HG03095 (cell line): ENCODE measurements at regions not wholly inside any gene's neighbourhood (a gene's known extent, or its start where the extent isn't known, plus 50 kb on each side); places are given as distances from the start of the nearest gene placed in this dataset.

Experiments
- ATAC-seq: cut with Tn5 transposase; IDR thresholded peaks from one replicate; pipeline ENCODE4 v1.9.1; 2021; ENCODE audit warnings: moderate library complexity; ENCODE audit not compliant: unreplicated experiment

- no peak for ATAC-seq
Observed at GRCh38 chr13:76751278-76751677, 134.9 kb downstream of the KCTD12 start.

GRCh38 chr13:76750126-76750525 lies 136.1 kb downstream of the KCTD12 start:
- ATAC-seq, result no peak

- peak; percentile 77 for ATAC-seq
Observed at GRCh38 chr13:76745261-76746200, 140.7 kb downstream of the KCTD12 start.

- ATAC-seq, result no peak
Observed at GRCh38 chr13:76741624-76742023, 144.6 kb downstream of the KCTD12 start.

- ATAC-seq, result no peak
Observed at GRCh38 chr13:76741046-76741445, 145.2 kb downstream of the KCTD12 start.

- ATAC-seq, result no peak
Observed at GRCh38 chr13:76738616-76739015, 147.6 kb downstream of the KCTD12 start.

- no peak for ATAC-seq
Observed at GRCh38 chr13:76737526-76737925, 148.7 kb downstream of the KCTD12 start.

- ATAC-seq, result peak; percentile 71
Observed at GRCh38 chr13:76735641-76736040, 150.6 kb downstream of the KCTD12 start.

- no peak for ATAC-seq
Observed at GRCh38 chr13:76733671-76734070, 152.5 kb downstream of the KCTD12 start.

GRCh38 chr13:76732367-76732766 lies 153.8 kb downstream of the KCTD12 start:
- ATAC-seq, result no peak

- ATAC-seq, result no peak
Observed at GRCh38 chr13:76730220-76730619, 156.0 kb downstream of the KCTD12 start.

GRCh38 chr13:76729691-76730090 lies 156.5 kb downstream of the KCTD12 start:
- ATAC-seq, result no peak

GRCh38 chr13:76725896-76726295 lies 160.3 kb downstream of the KCTD12 start:
- ATAC-seq, result no peak

GRCh38 chr13:76725211-76725610 lies 161.0 kb downstream of the KCTD12 start:
- ATAC-seq, result no peak

GRCh38 chr13:76724421-76724820 lies 161.8 kb downstream of the KCTD12 start:
- ATAC-seq, result no peak

GRCh38 chr13:76723551-76724232 lies 162.5 kb downstream of the KCTD12 start:
- no peak for ATAC-seq

- no peak for ATAC-seq
Observed at GRCh38 chr13:76722782-76723181, 163.4 kb downstream of the KCTD12 start.

- ATAC-seq, result no peak
Observed at GRCh38 chr13:76720821-76721220, 165.4 kb downstream of the KCTD12 start.

GRCh38 chr13:76720416-76720815 lies 165.8 kb downstream of the KCTD12 start:
- no peak for ATAC-seq

GRCh38 chr13:76719955-76720354 lies 166.2 kb downstream of the KCTD12 start:
- no peak for ATAC-seq

- no peak for ATAC-seq
Observed at GRCh38 chr13:76717092-76717491, 169.1 kb downstream of the KCTD12 start.

GRCh38 chr13:76715621-76716020 lies 170.6 kb downstream of the KCTD12 start:
- no peak for ATAC-seq
